ENCODE measurements at regions not wholly inside any gene's neighbourhood (a gene's known extent, or its start where the extent isn't known, plus 50 kb on each side); places are given as distances from the start of the nearest gene placed in this dataset.

DNA sequence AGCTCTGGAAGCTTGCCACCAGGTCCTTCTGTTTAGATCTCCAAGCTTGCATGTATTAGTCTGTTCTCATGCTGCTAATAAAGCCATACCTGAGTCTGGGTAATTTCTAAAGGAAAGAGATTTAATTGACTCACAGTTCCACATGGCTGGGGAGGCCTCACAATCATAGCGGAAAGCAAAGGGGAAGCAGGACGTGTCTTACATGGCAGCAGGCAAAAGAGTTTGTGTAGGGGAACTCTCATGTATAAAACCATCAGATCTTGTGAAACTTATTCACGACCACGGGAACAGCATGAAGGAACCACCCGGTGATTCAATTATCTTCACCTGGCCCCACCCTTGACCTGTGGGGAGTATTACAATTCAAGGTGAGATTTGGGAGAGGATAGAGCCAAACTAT lies 147.0 kb upstream of the PROK2 start:
- no peak overlapping the region for H3K4me2 ChIP-seq (ENCODE audit: insufficient read depth, low read length)
- no peak overlapping the region for H3K4me3 ChIP-seq (replicated peaks in 1 of 3; ENCODE audit: insufficient read depth in 1 of 3, low read depth in 1 of 3, low read length in 3 of 3)
- H3K9me3 ChIP-seq (replicated peaks; ENCODE audit: control insufficient read depth, insufficient read depth, low read length): no peaks in the 10 kb centered on the region
- no peaks in the 10 kb centered on the region for H4K20me1 ChIP-seq (replicated peaks; ENCODE audit: control insufficient read depth, extremely low read depth, insufficient read depth, low read length)
- TF ChIP-seq GATA2 (IDR thresholded peaks at IDR 0.05; ENCODE audit: insufficient read depth, insufficient read length, low read depth, low read length): no peak
- TF ChIP-seq MYC (IDR thresholded peaks at IDR 0.05; ENCODE audit: low read depth, low read length): no peak
- no peak overlapping the region for H3K27ac ChIP-seq (ENCODE audit: insufficient read depth, low read depth, low read length)
- DNase-seq (ENCODE audit: low read depth, low spot score) (no peak), FAIRE-seq (no peak)
- H3K9me1 ChIP-seq (replicated peaks; ENCODE audit: control insufficient read depth, extremely low read depth, insufficient read depth, low read length): no peaks in the 10 kb centered on the region
- H3K4me1 ChIP-seq (ENCODE audit: control insufficient read depth, extremely low read depth, insufficient read depth, low read length): no peaks in the 10 kb centered on the region
- no peaks in the 10 kb centered on the region for H3K36me3 ChIP-seq (ENCODE audit: control insufficient read depth in 2 of 2, extremely low read depth in 1 of 2, insufficient read depth in 2 of 2, low read length in 2 of 2)
- intact Hi-C loops (cut with micrococcal nuclease): no loop called here
- H3K9ac ChIP-seq (replicated peaks; ENCODE audit: extremely low read depth, insufficient read depth, low read length): no peak overlapping the region
- POLR2A ChIA-PET: no interaction called here
- no peaks in the 10 kb centered on the region for H3K27me3 ChIP-seq (ENCODE audit: control insufficient read depth in 2 of 2, insufficient read depth in 2 of 2, low read length in 2 of 2)
- CTCF ChIA-PET: interaction anchor here (2.2 to 2.6 kb wide), 2 partner anchors 24 to 891 kb away, joined by 7 to 9 read pairs; no protein-coding TSS in a partner anchor
- H2AFZ ChIP-seq (ENCODE audit: low read depth, low read length): no peak overlapping the region
- dilution Hi-C loops (cut with MboI; ENCODE audit: extremely low pct_ligation_motif_present, low sequenced_read_pairs): no loop called here
- no TSS peak for BruUV-seq (replicated peaks)
- H3K79me2 ChIP-seq (ENCODE audit: control insufficient read depth, insufficient read depth, low read length): no peaks in the 10 kb centered on the region

DNA sequence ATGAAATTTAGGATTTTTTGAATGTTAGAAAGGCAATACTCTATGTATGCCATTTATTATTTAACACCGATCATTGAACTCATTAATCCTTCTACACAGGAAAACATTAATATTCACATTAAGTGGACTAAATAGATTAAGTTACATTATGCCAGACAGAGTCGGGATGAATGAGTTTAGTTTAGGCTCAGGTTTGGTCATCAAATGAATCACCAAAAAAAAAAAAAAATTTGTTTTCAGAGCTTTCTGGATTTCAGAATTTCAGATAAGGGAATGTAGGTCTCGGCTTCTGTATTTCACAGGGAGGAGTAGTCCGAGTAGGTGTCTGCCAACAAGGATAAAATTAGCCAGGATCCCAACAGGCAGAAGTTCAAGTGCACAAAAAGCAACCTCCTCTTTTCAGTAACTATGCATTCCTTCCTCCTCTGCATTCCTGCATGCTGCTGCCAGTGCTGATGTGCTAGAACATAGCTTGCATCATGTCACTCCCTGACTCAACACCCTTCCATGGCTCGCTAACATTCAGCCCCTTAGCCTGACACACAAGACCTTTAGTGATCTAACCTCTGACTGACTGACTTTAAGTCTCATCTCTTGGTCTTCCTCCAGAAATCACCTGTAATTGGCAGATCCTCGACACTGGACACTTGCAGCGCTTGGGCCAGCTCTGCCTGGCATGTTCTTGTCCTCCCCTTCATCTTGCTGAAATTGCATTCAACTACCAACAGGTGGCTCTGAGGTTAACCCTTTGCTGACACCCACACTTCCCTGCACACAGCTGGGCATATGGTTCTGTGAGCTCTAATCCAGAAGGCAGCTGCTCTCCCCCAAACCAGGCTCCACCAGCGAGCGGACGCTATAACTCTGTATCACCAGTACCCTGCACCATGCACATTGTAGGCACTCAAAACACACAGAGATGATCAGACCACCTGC lies 145.4 kb upstream of the PROK2 start:
- no peak overlapping the region for H3K9ac ChIP-seq (replicated peaks; ENCODE audit: extremely low read depth, insufficient read depth, low read length)
- no peaks in the 10 kb centered on the region for H3K79me2 ChIP-seq (ENCODE audit: control insufficient read depth, insufficient read depth, low read length)
- no peak for TF ChIP-seq POLR2A (IDR thresholded peaks at IDR 0.05; ENCODE audit: low read depth, low read length)
- TF ChIP-seq, protein P1, sequence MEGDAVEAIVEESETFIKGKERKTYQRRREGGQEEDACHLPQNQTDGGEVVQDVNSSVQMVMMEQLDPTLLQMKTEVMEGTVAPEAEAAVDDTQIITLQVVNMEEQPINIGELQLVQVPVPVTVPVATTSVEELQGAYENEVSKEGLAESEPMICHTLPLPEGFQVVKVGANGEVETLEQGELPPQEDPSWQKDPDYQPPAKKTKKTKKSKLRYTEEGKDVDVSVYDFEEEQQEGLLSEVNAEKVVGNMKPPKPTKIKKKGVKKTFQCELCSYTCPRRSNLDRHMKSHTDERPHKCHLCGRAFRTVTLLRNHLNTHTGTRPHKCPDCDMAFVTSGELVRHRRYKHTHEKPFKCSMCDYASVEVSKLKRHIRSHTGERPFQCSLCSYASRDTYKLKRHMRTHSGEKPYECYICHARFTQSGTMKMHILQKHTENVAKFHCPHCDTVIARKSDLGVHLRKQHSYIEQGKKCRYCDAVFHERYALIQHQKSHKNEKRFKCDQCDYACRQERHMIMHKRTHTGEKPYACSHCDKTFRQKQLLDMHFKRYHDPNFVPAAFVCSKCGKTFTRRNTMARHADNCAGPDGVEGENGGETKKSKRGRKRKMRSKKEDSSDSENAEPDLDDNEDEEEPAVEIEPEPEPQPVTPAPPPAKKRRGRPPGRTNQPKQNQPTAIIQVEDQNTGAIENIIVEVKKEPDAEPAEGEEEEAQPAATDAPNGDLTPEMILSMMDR (IDR thresholded peaks at IDR 0.05; ENCODE audit: extremely low read depth in 1 of 2, insufficient read depth in 1 of 2, low read depth in 1 of 2, low read length in 2 of 2): no peak
- no peak for TF ChIP-seq GATA2 (IDR thresholded peaks at IDR 0.05; ENCODE audit: insufficient read depth, insufficient read length, low read depth, low read length)
- TF ChIP-seq EZH2 (IDR thresholded peaks at IDR 0.05; ENCODE audit: borderline replicate concordance, low read depth, low read length, severe bottlenecking): no peak
- no peak for TF ChIP-seq POLR2AphosphoS5 (IDR thresholded peaks at IDR 0.05; ENCODE audit: insufficient read depth, low read depth, low read length)
- TF ChIP-seq JUN (IDR thresholded peaks at IDR 0.05; ENCODE audit: borderline replicate concordance, insufficient read depth, insufficient read length, low read depth): no peak
- TF ChIP-seq FOS (IDR thresholded peaks at IDR 0.05; ENCODE audit: borderline replicate concordance, insufficient read depth, low read length): no peak
- TF ChIP-seq, protein P2, sequence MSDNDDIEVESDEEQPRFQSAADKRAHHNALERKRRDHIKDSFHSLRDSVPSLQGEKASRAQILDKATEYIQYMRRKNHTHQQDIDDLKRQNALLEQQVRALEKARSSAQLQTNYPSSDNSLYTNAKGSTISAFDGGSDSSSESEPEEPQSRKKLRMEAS (IDR thresholded peaks at IDR 0.05; ENCODE audit: insufficient read depth, insufficient read length): no peak
- no peak overlapping the region for H2AFZ ChIP-seq (ENCODE audit: low read depth, low read length)
- CTCF ChIA-PET: interaction anchor here (2.2 to 2.6 kb wide), 2 partner anchors 26 to 892 kb away, joined by 7 to 9 read pairs; no protein-coding TSS in a partner anchor
- no peak for DNase-seq (ENCODE audit: low read depth, low spot score)
- no peaks in the 10 kb centered on the region for H3K4me1 ChIP-seq (ENCODE audit: control insufficient read depth, extremely low read depth, insufficient read depth, low read length)
- dilution Hi-C loops (cut with MboI; ENCODE audit: extremely low pct_ligation_motif_present, low sequenced_read_pairs): no loop called here
- FAIRE-seq: no peak
- H3K4me3 ChIP-seq (replicated peaks in 1 of 3; ENCODE audit: insufficient read depth in 1 of 3, low read depth in 1 of 3, low read length in 3 of 3): no peak overlapping the region
- POLR2A ChIA-PET: no interaction called here
- intact Hi-C loops (cut with micrococcal nuclease): no loop called here
- no peaks in the 10 kb centered on the region for H3K27me3 ChIP-seq (ENCODE audit: control insufficient read depth in 2 of 2, insufficient read depth in 2 of 2, low read length in 2 of 2)
- H3K9me1 ChIP-seq (replicated peaks; ENCODE audit: control insufficient read depth, extremely low read depth, insufficient read depth, low read length): no peaks in the 10 kb centered on the region
- no peaks in the 10 kb centered on the region for H3K36me3 ChIP-seq (ENCODE audit: control insufficient read depth in 2 of 2, extremely low read depth in 1 of 2, insufficient read depth in 2 of 2, low read length in 2 of 2)
- H4K20me1 ChIP-seq (replicated peaks; ENCODE audit: control insufficient read depth, extremely low read depth, insufficient read depth, low read length): no peaks in the 10 kb centered on the region
- BruUV-seq (replicated peaks): no TSS peak
- H3K9me3 ChIP-seq (replicated peaks; ENCODE audit: control insufficient read depth, insufficient read depth, low read length): no peaks in the 10 kb centered on the region
- no peak overlapping the region for H3K4me2 ChIP-seq (ENCODE audit: insufficient read depth, low read length)
- H3K27ac ChIP-seq (ENCODE audit: insufficient read depth, low read depth, low read length): no peak overlapping the region

All from endothelial cell of umbilical vein (primary cell).